Liver (tissue), 8 donors: ENCODE measurements at regions not wholly inside any gene's neighbourhood (a gene's known extent, or its start where the extent isn't known, plus 50 kb on each side); places are given as distances from the start of the nearest gene placed in this dataset.
"Not testable (repeated sequence)": the region's sequence is repeated elsewhere in the genome, so short reads cannot be mapped to it uniquely, and the experiment has no call there.

Source experiments
- DNase-seq: peaks from one replicate; pipeline ENCODE4 v3.0.0-alpha.2; 2017; ENCODE audit warnings: low spot score
- H3K27ac ChIP-seq, 2 donors: one replicate each; pipeline ENCODE4 v1.7.0; 2013; ENCODE audit warnings: inconsistent platforms in 2 of 2, low read length in 2 of 2, control low read depth in 1 of 2, low read depth in 1 of 2, mild to moderate bottlenecking in 1 of 2
- H3K27me3 ChIP-seq, 4 donors: one replicate each; pipeline versions ENCODE4 v1.6.1 to v1.7.0; 2013; ENCODE audit warnings: low read length in 3 of 4, inconsistent platforms in 1 of 4, mild to moderate bottlenecking in 1 of 4, moderate library complexity in 1 of 4; ENCODE audit not compliant: control insufficient read depth in 4 of 4, insufficient read depth in 4 of 4
- H3K36me3 ChIP-seq, 4 donors: one replicate each; pipeline versions ENCODE4 v1.6.1 to v1.7.0; 2013; ENCODE audit warnings: low read length in 3 of 4, mild to moderate bottlenecking in 3 of 4, low read depth in 1 of 4, moderate library complexity in 1 of 4; ENCODE audit not compliant: control insufficient read depth in 4 of 4, insufficient read depth in 3 of 4
- H3K4me1 ChIP-seq, 4 donors: one replicate each; pipeline versions ENCODE4 v1.6.1 to v1.7.0; 2013; ENCODE audit warnings: low read length in 3 of 4, mild to moderate bottlenecking in 3 of 4, moderate library complexity in 1 of 4; ENCODE audit not compliant: control insufficient read depth in 4 of 4, insufficient read depth in 4 of 4
- H3K4me3 ChIP-seq, 3 donors: one replicate each; pipeline versions ENCODE4 v1.6.1 to v1.7.0; 2013; ENCODE audit warnings: low read length in 3 of 3, control low read depth in 1 of 3, low read depth in 1 of 3, mild to moderate bottlenecking in 1 of 3
- H3K9ac ChIP-seq, 2 donors: one replicate each; pipeline ENCODE4 v1.7.0; 2013; ENCODE audit warnings: low read length in 2 of 2, mild to moderate bottlenecking in 2 of 2, moderate library complexity in 2 of 2, control low read depth in 1 of 2, low read depth in 1 of 2
- H3K9me3 ChIP-seq, 4 donors: one replicate each; pipeline versions ENCODE4 v1.6.1 to v1.7.0; 2013; ENCODE audit warnings: low read length in 3 of 4; ENCODE audit not compliant: control insufficient read depth in 4 of 4
- ATF3 ChIP-seq: IDR thresholded peaks from 2 replicates; pipeline ENCODE4 v1.6.1; 2016; ENCODE audit warnings: antibody characterized with exemption
- EGR1 ChIP-seq, 2 donors: IDR thresholded peaks; 2 replicates each; pipeline ENCODE4 v1.6.1; 2016 to 2018; ENCODE audit warnings: antibody characterized with exemption in 2 of 2, low read depth in 2 of 2
- FOXA1 ChIP-seq: IDR thresholded peaks from 2 replicates; pipeline ENCODE4 v1.6.1; 2016; ENCODE audit warnings: antibody characterized with exemption
- FOXA2 ChIP-seq: IDR thresholded peaks from 2 replicates; pipeline ENCODE4 v1.6.1; 2016; ENCODE audit warnings: antibody characterized with exemption
- GABPA ChIP-seq, 2 donors: IDR thresholded peaks in 1 of 2; conservative IDR thresholded peaks in 1 of 2; 2 replicates each; pipeline ENCODE4 v1.6.1; 2016; ENCODE audit warnings: antibody characterized with exemption in 2 of 2, mild to moderate bottlenecking in 1 of 2, moderate library complexity in 1 of 2
- HNF4A ChIP-seq, 2 donors: conservative IDR thresholded peaks; 2 replicates each; pipeline ENCODE4 v1.6.1; 2016; ENCODE audit warnings: antibody characterized with exemption in 2 of 2, mild to moderate bottlenecking in 2 of 2
- HNF4G ChIP-seq: IDR thresholded peaks from 2 replicates; pipeline ENCODE4 v1.6.1; 2016; ENCODE audit warnings: antibody characterized with exemption
- JUND ChIP-seq, 2 donors: IDR thresholded peaks; 2 replicates each; pipeline ENCODE4 v1.6.1; 2016; ENCODE audit warnings: antibody characterized with exemption in 2 of 2
- NR2F2 ChIP-seq: IDR thresholded peaks from 2 replicates; pipeline ENCODE4 v1.6.1; 2016; ENCODE audit warnings: antibody characterized with exemption
- RAD21 ChIP-seq, 2 donors: IDR thresholded peaks; 2 replicates each; pipeline ENCODE4 v1.6.1; 2016; ENCODE audit warnings: antibody characterized with exemption in 2 of 2, mild to moderate bottlenecking in 2 of 2
- REST ChIP-seq: IDR thresholded peaks from 2 replicates; pipeline ENCODE4 v1.6.1; 2016; ENCODE audit warnings: antibody characterized with exemption, mild to moderate bottlenecking
- RXRA ChIP-seq, 2 donors: IDR thresholded peaks; 2 replicates each; pipeline ENCODE4 v1.6.1; 2017 to 2018; ENCODE audit warnings: antibody characterized with exemption in 2 of 2, mild to moderate bottlenecking in 1 of 2
- SP1 ChIP-seq: IDR thresholded peaks from 2 replicates; pipeline ENCODE4 v1.6.1; 2018; ENCODE audit warnings: antibody characterized with exemption, mild to moderate bottlenecking
- TAF1 ChIP-seq: conservative IDR thresholded peaks from 2 replicates; pipeline ENCODE4 v1.6.1; 2016; ENCODE audit warnings: antibody characterized with exemption, mild to moderate bottlenecking
- YY1 ChIP-seq: IDR thresholded peaks from 2 replicates; pipeline ENCODE4 v1.6.1; 2016; ENCODE audit warnings: antibody characterized with exemption, mild to moderate bottlenecking
- WGBS: extraction: QIAGEN DNeasy Blood & Tissue Kit; methylation state at CpG from one replicate; pipeline ENCODE4 v1.1.7; 2013; 5-methylcytosine and 5-hydroxymethylcytosine counted together
- TF ChIP-seq, protein P1 (sequence below): IDR thresholded peaks from 2 replicates; pipeline ENCODE4 v1.6.1; 2016; ENCODE audit warnings: antibody characterized with exemption
- TF ChIP-seq, protein P2 (sequence below): IDR thresholded peaks from 2 replicates; pipeline ENCODE4 v1.6.1; 2016; ENCODE audit warnings: antibody characterized with exemption
- TF ChIP-seq, protein P3 (sequence below): fragments of 150-350 bp; IDR thresholded peaks from 2 replicates; pipeline ENCODE4 v1.5.1; 2017; ENCODE audit warnings: improper control_type of control experiment, low read depth, low read length; ENCODE audit not compliant: missing input control
- donor health status: healthy.
- donor health status: healthy.
- donor health status: healthy.
- donor health status: healthy.
- donor health status: healthy.

- H3K9me3 ChIP-seq, H3K27ac ChIP-seq, DNase-seq, H3K27me3 ChIP-seq, H3K9ac ChIP-seq, H3K4me3 ChIP-seq, H3K36me3 ChIP-seq, H3K4me1 ChIP-seq: not testable (repeated sequence)
- WGBS: 97% methylated on average over 36 of the region's 36 CpGs
Measured at GRCh38 chr6:4725136-4725760, 51.0 kb upstream of the CDYL start.

- not testable (repeated sequence) for H3K4me3 ChIP-seq, H3K36me3 ChIP-seq, H3K9me3 ChIP-seq, DNase-seq, H3K4me1 ChIP-seq, H3K9ac ChIP-seq, H3K27me3 ChIP-seq, H3K27ac ChIP-seq
- WGBS: 90% methylated on average over 7 of the region's 7 CpGs
Measured at GRCh38 chr6:4724727-4725126, 51.5 kb upstream of the CDYL start.

DNA sequence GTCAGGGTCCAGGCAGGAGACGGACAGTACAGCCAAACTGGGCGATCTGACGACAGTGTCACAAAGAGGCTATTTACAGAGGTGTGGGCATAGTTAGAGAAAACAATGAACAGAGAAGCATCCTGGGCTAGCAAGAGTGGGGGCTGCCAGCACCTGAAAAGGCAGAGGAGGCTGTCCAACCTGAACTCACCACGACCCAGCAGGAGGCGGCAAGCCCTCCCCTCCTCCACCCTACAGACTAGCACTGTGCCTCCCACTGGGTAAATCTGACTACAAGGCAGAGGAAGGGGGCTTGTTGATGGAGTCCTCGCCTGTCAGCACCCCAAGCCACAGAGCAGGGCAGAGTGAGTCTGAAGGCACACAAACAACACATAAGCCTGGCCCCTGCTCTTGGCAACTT lies 52.8 kb upstream of the CDYL start:
- Histone ChIP-seq H3K4me3 (no peak overlapping the region), H3K4me1 (no peaks in the 10 kb centered on the region), H3K36me3 (no peaks in the 10 kb centered on the region), H3K9me3 (no peaks in the 10 kb centered on the region), H3K27ac (no peak overlapping the region), H3K9ac (no peak overlapping the region), H3K27me3 (peaks cover 0 to 4% (median 1%) of the 10 kb centered on the region in 4 donors)
- TF ChIP-seq FOXA1 (no peak), NR2F2 (no peak), GABPA (IDR thresholded peaks at IDR 0.05 in 1 of 2, conservative IDR thresholded peaks at IDR 0.05 in 1 of 2) (no peak), HNF4A (conservative IDR thresholded peaks at IDR 0.05) (no peak), HNF4G (no peak), JUND (IDR thresholded peaks at IDR 0.05) (no peak), RAD21 (IDR thresholded peaks at IDR 0.05) (no peak), YY1 (no peak), REST (no peak), ATF3 (no peak), EGR1 (IDR thresholded peaks at IDR 0.05; ENCODE audit: low read depth in 2 of 2) (no peak), SP1 (no peak), TAF1 (no peak), RXRA (IDR thresholded peaks at IDR 0.05) (no peak), FOXA2 (no peak)
- TF ChIP-seq, protein P1, sequence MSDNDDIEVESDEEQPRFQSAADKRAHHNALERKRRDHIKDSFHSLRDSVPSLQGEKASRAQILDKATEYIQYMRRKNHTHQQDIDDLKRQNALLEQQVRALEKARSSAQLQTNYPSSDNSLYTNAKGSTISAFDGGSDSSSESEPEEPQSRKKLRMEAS: no peak
- TF ChIP-seq, protein P2, sequence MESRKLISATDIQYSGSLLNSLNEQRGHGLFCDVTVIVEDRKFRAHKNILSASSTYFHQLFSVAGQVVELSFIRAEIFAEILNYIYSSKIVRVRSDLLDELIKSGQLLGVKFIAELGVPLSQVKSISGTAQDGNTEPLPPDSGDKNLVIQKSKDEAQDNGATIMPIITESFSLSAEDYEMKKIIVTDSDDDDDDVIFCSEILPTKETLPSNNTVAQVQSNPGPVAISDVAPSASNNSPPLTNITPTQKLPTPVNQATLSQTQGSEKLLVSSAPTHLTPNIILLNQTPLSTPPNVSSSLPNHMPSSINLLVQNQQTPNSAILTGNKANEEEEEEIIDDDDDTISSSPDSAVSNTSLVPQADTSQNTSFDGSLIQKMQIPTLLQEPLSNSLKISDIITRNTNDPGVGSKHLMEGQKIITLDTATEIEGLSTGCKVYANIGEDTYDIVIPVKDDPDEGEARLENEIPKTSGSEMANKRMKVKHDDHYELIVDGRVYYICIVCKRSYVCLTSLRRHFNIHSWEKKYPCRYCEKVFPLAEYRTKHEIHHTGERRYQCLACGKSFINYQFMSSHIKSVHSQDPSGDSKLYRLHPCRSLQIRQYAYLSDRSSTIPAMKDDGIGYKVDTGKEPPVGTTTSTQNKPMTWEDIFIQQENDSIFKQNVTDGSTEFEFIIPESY: no peak
- TF ChIP-seq, protein P3, sequence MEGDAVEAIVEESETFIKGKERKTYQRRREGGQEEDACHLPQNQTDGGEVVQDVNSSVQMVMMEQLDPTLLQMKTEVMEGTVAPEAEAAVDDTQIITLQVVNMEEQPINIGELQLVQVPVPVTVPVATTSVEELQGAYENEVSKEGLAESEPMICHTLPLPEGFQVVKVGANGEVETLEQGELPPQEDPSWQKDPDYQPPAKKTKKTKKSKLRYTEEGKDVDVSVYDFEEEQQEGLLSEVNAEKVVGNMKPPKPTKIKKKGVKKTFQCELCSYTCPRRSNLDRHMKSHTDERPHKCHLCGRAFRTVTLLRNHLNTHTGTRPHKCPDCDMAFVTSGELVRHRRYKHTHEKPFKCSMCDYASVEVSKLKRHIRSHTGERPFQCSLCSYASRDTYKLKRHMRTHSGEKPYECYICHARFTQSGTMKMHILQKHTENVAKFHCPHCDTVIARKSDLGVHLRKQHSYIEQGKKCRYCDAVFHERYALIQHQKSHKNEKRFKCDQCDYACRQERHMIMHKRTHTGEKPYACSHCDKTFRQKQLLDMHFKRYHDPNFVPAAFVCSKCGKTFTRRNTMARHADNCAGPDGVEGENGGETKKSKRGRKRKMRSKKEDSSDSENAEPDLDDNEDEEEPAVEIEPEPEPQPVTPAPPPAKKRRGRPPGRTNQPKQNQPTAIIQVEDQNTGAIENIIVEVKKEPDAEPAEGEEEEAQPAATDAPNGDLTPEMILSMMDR: no peak
- whole genome bisulfite sequencing: 55% methylated on average over 6 of the region's 6 CpGs
- DNase-seq: no peak

GRCh38 chr6:4721368-4721767 lies 54.8 kb upstream of the CDYL start:
- DNase-seq, H3K27ac ChIP-seq, H3K27me3 ChIP-seq, H3K9me3 ChIP-seq, H3K4me3 ChIP-seq, H3K9ac ChIP-seq, H3K4me1 ChIP-seq, H3K36me3 ChIP-seq: not testable (repeated sequence)
- 89% methylated on average over 4 of the region's 4 CpGs for WGBS
